B cell (primary cell): ENCODE measurements at regions not wholly inside any gene's neighbourhood (a gene's known extent, or its start where the extent isn't known, plus 50 kb on each side); places are given as distances from the start of the nearest gene placed in this dataset.

Source experiments
- CTCF ChIP-seq: fragments of 200-600 bp; IDR thresholded peaks from one replicate; pipeline ENCODE4 v1.8.0; 2022; ENCODE audit warnings: antibody characterized with exemption, mild to moderate bottlenecking
- EZH2 ChIP-seq: IDR thresholded peaks from 2 replicates; pipeline ENCODE4 v1.6.1; 2012; ENCODE audit warnings: borderline replicate concordance, low read depth, mild to moderate bottlenecking, moderate library complexity, low read length; ENCODE audit not compliant: insufficient read depth, poor library complexity, severe bottlenecking

GRCh38 chr12:93050026-93050747 is 121.1 kb upstream of the EEA1 start:
- TF ChIP-seq CTCF (no peak), EZH2 (no peak)
